LNCAP (cell line): ENCODE measurements at regions not wholly inside any gene's neighbourhood (a gene's known extent, or its start where the extent isn't known, plus 50 kb on each side); places are given as distances from the start of the nearest gene placed in this dataset.

ENCODE experiments used
- CTCF ChIP-seq: fragments of 450-650 bp; IDR thresholded peaks from 2 replicates; pipeline ENCODE4 v1.5.1; 2017; ENCODE audit warnings: mild to moderate bottlenecking

GRCh38 chr18:68414407-68414806 lies 300.5 kb downstream of the TMX3 start:
- no peak for TF ChIP-seq CTCF

- TF ChIP-seq CTCF, result no peak
These were observed 305.3 kb downstream of the TMX3 start for GRCh38 chr18:68409576-68409975.

GRCh38 chr18:68406761-68407160 lies 308.1 kb downstream of the TMX3 start:
- TF ChIP-seq CTCF, result no peak; the same call in 1 of the 2 replicates

GRCh38 chr18:68402784-68403183 lies 312.1 kb downstream of the TMX3 start:
- TF ChIP-seq CTCF, result no peak

- TF ChIP-seq CTCF, result no peak
These were observed 314.0 kb downstream of the TMX3 start for GRCh38 chr18:68400889-68401288.

- TF ChIP-seq CTCF, result no peak
These were observed 315.2 kb downstream of the TMX3 start for GRCh38 chr18:68399721-68400120.

- no peak for TF ChIP-seq CTCF
These were observed 317.5 kb downstream of the TMX3 start for GRCh38 chr18:68397241-68398035.

- no peak for TF ChIP-seq CTCF
These were observed 320.2 kb downstream of the TMX3 start for GRCh38 chr18:68394705-68395104.
